ENCODE measurements at regions not wholly inside any gene's neighbourhood (a gene's known extent, or its start where the extent isn't known, plus 50 kb on each side); places are given as distances from the start of the nearest gene placed in this dataset.
"Not testable (repeated sequence)": the region's sequence is repeated elsewhere in the genome, so short reads cannot be mapped to it uniquely, and the experiment has no call there.

GRCh38 chr4:19193274-19193981 lies 1058.3 kb upstream of the SLIT2 start:
- no peak for FAIRE-seq

GRCh38 chr4:19191979-19192650 lies 1059.6 kb upstream of the SLIT2 start:
- no peak for FAIRE-seq

GRCh38 chr4:19187691-19188090 lies 1064.0 kb upstream of the SLIT2 start:
- no peak for FAIRE-seq

- FAIRE-seq, result no peak
These were observed 1064.6 kb upstream of the SLIT2 start for GRCh38 chr4:19187096-19187495.

GRCh38 chr4:19181631-19182030 lies 1070.1 kb upstream of the SLIT2 start:
- not testable (repeated sequence) for FAIRE-seq

- FAIRE-seq, result no peak
These were observed 1072.9 kb upstream of the SLIT2 start for GRCh38 chr4:19178835-19179234.

GRCh38 chr4:19177616-19178015 lies 1074.1 kb upstream of the SLIT2 start:
- no peak for FAIRE-seq

GRCh38 chr4:19171832-19172231 lies 1079.9 kb upstream of the SLIT2 start:
- no peak for FAIRE-seq

GRCh38 chr4:19167311-19167710 lies 1084.4 kb upstream of the SLIT2 start:
- FAIRE-seq, result no peak

- FAIRE-seq, result no peak
These were observed 1087.4 kb upstream of the SLIT2 start for GRCh38 chr4:19164334-19164733.

- FAIRE-seq, result no peak
These were observed 1091.8 kb upstream of the SLIT2 start for GRCh38 chr4:19159874-19160273.

GRCh38 chr4:19158107-19158809 lies 1093.4 kb upstream of the SLIT2 start:
- FAIRE-seq, result no peak

GRCh38 chr4:19156786-19157185 lies 1094.9 kb upstream of the SLIT2 start:
- no peak for FAIRE-seq

GRCh38 chr4:19155568-19155967 lies 1096.1 kb upstream of the SLIT2 start:
- no peak for FAIRE-seq

GRCh38 chr4:19154267-19154666 lies 1097.4 kb upstream of the SLIT2 start:
- not testable (repeated sequence) for FAIRE-seq

- no peak for FAIRE-seq
These were observed 1099.4 kb upstream of the SLIT2 start for GRCh38 chr4:19152264-19152663.

GRCh38 chr4:19151684-19152083 lies 1100.0 kb upstream of the SLIT2 start:
- FAIRE-seq, result no peak

GRCh38 chr4:19146038-19146437 lies 1105.7 kb upstream of the SLIT2 start:
- no peak for FAIRE-seq

GRCh38 chr4:19135895-19136633 lies 1114.5 kb upstream of the LCORL start:
- FAIRE-seq, result no peak

- no peak for FAIRE-seq
These were observed 1113.1 kb upstream of the LCORL start for GRCh38 chr4:19134685-19135084.

- no peak for FAIRE-seq
These were observed 1111.8 kb upstream of the LCORL start for GRCh38 chr4:19133315-19133714.

- no peak for FAIRE-seq
These were observed 1109.3 kb upstream of the LCORL start for GRCh38 chr4:19130866-19131265.

- FAIRE-seq, result no peak
These were observed 1106.6 kb upstream of the LCORL start for GRCh38 chr4:19128176-19128575.

Data from A204.1 (cell line).